Activated gamma-delta T cell (primary cell): ENCODE measurements at regions not wholly inside any gene's neighbourhood (a gene's known extent, or its start where the extent isn't known, plus 50 kb on each side); places are given as distances from the start of the nearest gene placed in this dataset.

ENCODE experiments used
- DNase-seq: peaks from one replicate; lab custom pipeline; 2025; lab: John Stamatoyannopoulos, UW

- DNase-seq = no peak
Observed at GRCh38 chr9:91040371-91041215, 239.0 kb downstream of the SYK start.

GRCh38 chr9:91042024-91042423 is 240.4 kb downstream of the SYK start:
- DNase-seq = no peak

DNA sequence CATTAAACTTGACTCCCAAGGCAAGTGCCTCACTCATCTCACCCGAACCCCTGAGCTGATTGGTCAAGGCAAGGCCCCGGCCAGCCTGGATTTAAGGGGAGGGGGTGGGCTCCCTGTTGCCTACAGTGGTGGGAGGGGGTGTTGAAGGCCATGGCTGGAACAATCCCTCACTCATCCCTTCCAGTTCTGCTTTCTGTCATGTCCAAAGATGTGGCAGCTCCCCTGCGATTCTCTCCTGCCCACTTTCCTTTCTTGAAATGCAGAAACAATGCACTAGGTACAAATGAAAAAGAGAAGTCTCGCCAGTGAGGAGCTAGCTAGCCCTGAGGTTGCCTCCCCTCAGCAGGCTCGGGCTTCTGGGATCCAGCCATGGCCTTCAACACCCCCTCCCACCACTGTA is 240.9 kb downstream of the SYK start:
- no peak for DNase-seq

GRCh38 chr9:91043056-91043810 is 241.6 kb downstream of the SYK start:
- DNase-seq = no peak

DNA sequence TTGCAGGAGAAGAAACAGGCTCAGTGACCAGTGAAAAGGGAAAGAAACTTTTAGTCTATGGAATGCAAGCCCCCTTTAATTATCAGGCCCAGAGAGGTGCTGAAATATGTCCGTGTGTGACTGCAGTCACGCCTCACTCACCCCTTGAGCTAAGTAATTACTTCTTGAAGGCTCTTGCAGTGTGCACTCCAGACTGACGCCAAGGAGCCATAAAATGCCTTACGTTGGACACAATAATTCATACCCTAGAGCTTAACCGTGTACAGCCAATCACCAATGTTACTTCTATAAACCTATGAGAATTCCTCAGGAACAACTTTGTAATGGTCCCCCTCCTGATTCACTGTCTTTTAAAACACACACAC is 242.2 kb downstream of the SYK start:
- DNase-seq = no peak

GRCh38 chr9:91044354-91044753 is 242.7 kb downstream of the SYK start:
- no peak for DNase-seq

DNA sequence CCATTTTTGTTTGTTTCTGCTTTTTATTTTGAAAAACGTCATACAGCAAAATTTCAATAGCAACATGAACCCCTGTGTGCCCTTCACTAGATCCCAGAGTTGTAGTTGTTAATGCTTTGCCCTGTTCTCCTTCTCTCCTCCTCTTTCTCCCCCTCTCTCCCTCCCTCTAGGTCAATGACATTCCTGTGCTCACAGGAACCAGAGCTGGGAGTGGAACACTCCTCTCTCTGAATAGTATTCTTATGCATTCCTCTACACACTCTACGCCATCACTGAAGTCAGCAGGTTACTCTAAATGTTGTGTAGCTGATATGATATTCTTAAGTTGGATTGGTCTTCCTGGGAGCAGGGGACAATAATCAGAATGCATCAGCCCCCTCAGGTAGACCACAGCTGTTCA is 243.4 kb downstream of the SYK start:
- no peak for DNase-seq

- DNase-seq = no peak
Observed at GRCh38 chr9:91047529-91047928, 245.9 kb downstream of the SYK start.

DNA sequence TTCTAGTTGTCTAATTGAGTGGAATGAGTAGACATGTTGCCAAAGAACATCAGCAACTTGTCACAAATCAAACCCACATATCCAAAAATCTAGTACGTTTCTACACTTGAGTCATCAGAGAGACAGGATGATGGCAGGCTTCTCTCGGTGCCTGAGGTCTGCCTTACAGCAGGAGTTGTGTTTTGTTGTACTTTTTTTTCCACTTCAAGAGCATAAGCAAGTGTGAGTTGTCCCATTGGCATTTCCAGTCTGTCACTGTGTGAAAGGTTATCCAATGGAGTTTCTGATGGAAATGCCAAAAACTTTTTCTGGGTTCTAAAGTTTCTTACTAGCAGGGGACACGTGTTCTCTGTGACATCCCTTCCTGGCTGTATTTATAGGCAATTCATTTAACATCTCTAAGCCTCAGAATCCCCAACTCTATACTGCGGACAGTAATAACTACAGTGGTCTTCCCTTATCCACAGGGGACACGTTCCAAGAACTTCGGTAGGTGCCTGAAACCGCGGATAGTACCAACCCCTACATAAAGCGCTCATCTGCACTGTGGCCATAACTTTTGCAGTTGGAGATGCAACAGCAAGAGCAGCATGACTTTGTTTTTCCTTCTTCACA is 246.5 kb downstream of the SYK start:
- no peak for DNase-seq

DNA sequence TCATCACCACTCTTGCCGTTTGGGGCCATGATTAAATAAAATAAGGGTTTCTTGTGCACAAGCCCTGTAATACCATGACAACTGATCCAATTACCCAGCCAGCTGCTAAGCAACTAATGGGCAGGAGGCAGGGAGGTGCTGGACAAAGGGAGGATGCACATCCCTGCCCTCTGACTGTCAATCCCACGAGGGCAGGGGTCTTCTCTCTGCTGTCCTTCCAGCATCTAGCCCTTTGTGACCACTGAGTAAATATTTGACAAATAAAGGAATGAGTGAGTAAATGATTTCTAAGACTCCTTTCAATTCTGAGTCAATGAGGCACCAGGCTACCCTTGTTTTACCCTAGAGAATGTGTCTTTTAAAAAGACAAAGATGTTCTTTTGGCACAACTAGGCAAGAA is 247.1 kb downstream of the SYK start:
- no peak for DNase-seq

DNA sequence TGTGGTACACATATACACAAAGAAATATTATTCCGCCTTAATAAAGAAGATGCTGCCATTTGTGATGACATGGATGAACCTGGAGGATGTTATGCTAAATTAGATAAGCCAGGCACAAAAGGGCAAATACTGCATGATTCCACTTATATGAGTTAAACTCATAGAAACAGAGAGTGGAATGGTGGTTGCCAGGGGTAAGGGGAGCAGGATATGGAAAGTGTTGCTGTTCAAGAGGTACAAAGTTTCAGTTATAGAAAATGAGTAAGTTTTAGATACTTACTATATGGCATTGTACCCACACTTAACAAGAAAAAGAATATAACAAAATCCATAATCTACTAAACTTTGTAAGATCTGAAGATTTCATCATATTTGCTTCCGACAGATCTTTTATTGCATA is 252.2 kb downstream of the SYK start:
- DNase-seq = no peak

- no peak for DNase-seq
Observed at GRCh38 chr9:91055845-91056244, 254.2 kb downstream of the SYK start.

DNA sequence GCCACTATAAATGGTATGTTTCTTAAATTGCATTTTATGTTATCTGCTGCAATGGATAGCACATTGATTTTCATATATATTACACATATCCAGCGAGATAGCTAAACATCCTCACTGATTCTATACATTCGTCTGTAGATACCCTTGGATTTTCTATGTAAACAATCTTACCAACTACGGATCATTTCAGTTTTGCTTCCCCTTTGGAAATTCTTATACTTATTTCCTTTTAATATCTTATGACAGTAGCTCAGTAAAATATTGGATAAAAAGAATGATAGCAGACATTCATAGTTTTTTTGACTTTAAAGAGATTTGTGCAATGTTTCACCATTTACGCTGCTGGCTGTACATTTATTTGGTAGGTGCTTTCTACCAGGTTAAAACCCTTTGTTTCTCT is 254.9 kb downstream of the SYK start:
- no peak for DNase-seq

- DNase-seq = no peak
Observed at GRCh38 chr9:91056917-91057316, 255.3 kb downstream of the SYK start.

- no peak for DNase-seq
Observed at GRCh38 chr9:91059713-91060112, 258.1 kb downstream of the SYK start.

DNA sequence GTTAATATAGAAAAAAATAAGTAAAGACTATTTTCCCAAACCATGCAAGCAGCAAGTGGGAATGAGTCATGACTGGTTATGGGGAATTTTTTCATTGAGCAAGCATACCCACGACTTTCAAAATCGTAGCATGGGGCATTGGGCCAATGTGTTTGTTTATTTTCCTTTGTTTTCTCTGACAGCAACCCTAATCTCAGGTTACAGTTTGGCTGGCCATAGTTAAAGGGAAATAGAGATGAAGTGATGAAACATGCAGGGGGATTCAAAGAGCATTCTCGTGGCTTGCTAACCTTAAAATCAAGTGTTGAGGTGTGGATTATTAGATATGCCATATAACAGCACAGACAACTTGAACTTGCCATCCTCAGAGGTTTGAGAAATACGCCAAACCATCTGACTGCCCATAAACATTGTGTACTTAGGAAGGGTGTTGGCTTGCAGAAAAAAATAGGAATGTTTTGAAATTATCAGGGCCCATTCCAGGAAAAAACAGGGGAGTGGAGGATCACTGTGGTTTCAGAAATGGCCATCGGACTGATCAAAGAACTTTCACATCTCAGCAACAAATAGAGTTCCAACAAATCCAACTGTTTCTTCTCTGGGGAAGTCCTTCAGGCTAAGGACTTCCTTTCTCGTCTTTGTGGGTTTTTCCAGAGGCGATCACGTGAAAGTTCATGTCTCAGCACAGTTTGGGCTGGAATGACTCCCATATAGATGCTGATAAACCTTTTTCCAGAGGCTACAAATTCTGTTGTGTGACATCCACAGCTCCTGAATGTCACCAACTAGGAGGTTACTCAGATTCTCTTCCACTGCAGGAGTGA is 259.1 kb downstream of the SYK start:
- DNase-seq = no peak

DNA sequence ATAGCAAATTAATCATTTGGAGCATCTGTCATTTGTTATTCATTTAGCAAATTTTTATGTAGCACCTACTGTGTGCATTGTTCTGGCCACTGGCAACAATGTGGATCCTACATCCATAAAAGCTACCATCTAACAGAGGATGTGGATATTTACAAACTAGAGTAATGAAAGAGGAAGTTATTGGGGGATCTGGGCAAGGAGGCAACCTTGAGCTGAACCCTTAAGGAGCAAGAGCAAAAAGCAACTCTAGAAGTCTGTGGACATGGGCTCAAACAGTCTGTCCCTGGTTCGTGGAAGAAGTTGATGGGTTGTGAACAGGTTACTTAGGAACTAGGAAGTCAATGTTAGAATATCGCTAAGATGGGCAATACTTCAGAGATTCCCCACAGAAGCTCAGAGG is 259.9 kb downstream of the SYK start:
- no peak for DNase-seq

DNA sequence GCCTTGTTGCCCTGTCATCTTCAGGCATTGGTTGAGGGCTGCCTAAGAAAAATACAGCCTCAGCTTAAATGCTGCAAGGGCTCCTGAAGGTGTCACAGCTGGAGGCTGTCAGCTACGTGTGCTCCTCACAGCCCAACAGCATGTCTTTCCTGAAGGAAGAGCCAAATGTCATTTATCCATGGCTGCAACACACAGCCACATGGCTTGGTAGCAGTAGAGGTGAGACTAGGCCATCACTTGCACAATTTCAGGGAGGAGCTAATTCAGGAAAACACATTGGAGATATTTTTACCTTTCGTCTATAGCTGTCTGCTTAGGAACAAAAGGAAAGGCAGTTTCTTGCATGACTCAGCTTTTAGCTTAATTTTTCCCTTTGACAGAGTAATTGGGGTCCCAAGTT is 260.7 kb downstream of the SYK start:
- DNase-seq = no peak

- no peak for DNase-seq
Observed at GRCh38 chr9:91063471-91063870, 261.9 kb downstream of the SYK start.

- no peak for DNase-seq
Observed at GRCh38 chr9:91065231-91066041, 263.8 kb downstream of the SYK start.

DNA sequence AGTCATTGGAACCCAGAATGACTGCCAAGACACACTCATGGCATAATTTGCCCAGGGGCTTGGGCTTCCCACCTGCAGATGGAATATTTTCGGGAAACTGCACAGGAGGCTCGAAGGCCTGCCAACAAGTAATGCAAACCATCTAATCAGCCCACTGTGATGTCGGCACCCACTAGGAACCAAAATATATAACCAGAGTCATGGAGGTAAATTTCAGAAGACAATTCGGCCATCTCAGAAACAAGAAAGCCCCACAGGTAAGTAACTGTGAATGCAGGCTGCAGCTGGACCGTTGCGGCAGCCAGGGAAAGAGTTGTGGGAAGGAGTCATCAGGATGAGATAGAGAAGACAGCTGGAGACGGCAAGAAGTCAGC is 264.4 kb downstream of the SYK start:
- no peak for DNase-seq
